GM19043 (cell line): ENCODE measurements at regions not wholly inside any gene's neighbourhood (a gene's known extent, or its start where the extent isn't known, plus 50 kb on each side); places are given as distances from the start of the nearest gene placed in this dataset.
"Not testable (repeated sequence)": the region's sequence is repeated elsewhere in the genome, so short reads cannot be mapped to it uniquely, and the experiment has no call there.

Experiments used
- ATAC-seq: cut with Tn5 transposase; IDR thresholded peaks from one replicate; pipeline ENCODE4 v1.9.1; 2021; ENCODE audit warnings: low read depth; ENCODE audit not compliant: unreplicated experiment

DNA sequence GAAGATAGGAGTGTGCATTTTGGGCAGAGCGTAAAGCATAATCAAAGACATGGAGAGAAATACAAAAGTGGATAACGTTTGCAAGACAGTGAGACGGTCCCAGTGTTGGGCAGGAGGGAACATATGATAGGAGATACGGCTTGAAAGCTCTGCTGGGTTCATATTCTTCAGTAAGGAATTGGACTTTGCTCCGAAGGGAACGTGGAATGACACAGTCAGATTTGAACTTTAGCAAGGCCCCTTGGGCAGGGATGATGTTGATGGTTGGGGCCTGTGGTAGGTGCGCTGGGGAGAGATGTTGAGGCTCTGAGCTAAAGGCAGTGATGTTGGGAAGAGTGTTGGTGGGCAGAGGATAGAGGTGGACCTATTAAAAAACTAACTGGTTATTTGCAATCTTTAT is 143.5 kb upstream of the TBX3 start:
- ATAC-seq = no peak

DNA sequence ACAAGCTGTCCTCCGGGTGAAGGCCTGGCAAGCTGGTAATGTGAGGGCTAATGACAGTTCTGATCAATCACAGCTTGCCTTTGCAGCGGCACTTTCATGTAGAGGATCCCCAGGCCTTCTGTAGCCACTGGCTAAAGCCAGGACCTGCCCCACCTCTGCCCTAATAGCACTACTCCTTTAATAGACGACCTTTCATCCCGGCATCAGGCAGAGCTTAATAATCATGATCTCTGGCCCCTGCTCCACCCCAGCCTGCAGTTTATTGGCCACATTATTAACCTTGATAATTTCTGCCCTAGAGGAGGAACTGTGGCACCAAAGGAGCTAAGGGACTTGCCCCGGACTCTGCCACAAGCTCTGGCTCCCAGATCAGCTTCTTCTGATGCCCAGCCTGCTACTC is 142.3 kb upstream of the TBX3 start:
- ATAC-seq = no peak

DNA sequence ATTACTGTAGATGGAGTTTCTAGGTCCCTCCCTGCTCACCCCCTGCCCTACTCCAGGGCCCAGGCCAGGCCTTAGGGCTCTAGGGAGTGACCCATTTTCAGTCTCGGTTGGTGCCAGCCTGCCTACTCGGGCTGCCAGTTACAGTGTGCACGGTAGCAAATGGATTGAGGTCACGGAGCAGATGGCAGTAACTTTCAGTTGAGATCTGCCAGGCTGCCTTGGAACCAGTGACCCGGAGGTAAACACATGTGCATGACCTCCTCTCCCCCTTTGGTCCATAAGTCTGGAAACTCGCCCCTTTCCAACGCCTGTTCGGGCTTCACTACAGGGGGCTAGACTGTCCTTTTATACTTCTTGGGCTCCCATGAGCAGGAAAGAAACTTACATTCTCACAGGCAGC is 139.7 kb upstream of the TBX3 start:
- ATAC-seq = no peak

DNA sequence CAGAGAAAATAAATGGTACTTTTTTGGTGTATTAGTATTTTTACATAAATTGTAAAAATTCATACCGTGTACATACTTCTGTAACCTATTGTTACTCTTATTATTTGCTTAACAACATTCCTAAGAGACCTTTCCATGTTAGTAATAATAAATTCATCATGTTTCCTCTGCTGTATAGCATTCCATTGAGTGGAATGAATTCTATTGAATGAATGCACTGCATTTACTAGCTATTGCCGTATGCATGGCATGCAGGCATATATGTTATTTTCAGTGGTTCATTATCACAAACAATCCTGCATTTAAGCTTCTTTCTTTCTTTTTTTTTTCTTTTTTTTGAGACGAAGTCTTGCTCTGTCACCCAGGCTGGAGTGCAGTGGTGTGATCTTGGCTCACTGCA is 137.6 kb upstream of the TBX3 start:
- no peak for ATAC-seq

DNA sequence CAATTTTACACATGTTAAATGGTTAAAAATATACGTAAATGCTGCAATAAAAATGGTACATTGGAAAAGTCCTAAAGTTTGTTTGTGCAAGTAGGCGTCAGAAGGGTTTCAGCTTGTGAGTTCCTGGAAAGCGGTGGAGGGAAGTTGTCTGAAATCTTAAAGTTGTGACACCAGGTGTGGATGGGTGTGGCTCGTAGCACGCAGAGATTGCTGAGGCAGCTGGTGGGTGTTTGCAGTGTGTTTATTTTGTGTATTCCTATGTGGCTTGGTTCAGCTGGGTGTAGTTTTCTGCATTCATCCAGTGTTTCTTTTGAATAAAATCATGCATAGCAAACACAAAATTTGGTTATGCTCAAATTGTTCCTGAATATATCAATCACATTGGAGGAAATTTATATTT is 136.8 kb upstream of the TBX3 start:
- no peak for ATAC-seq

DNA sequence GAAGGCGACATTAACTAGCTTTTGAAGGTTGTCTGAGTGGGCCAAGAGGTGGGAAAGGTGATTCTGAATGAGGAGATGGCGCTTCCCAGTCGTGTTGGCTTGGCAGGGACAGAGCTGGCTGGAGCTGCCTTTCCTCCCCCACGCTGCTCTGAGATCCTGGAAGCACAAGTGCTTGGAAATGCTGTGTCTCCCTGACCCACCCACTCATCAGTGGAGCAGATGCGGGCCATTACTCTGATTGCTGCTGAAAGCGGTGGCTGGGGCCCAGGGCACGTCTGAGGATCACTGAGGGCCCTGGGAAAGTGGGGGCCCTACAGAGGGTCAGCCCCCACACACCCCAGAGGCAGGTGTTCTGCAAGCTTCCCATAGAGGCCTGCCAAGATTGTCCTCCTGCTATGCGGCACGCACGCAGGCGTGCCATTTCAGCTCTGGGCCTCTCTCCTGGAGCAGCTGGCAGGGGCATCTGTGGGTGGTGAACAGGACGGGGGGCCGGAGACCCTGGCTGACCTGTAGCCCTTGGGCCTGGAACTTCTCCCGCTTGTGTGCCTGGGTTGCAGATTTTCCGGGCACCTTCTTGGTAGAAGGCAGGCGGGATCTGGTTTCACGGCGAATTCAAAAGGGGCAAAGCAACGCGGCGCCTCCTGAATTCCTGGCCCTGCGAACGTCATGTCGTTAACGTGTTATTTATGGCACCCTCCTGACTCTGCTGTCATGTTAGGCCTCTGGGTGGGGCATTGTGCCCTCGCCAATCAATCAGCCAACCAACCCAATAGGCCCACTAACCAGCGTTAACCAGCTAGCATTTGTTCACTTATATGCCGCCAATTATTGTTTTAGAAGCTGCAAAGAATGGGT is 133.8 kb upstream of the TBX3 start:
- ATAC-seq = no peak

DNA sequence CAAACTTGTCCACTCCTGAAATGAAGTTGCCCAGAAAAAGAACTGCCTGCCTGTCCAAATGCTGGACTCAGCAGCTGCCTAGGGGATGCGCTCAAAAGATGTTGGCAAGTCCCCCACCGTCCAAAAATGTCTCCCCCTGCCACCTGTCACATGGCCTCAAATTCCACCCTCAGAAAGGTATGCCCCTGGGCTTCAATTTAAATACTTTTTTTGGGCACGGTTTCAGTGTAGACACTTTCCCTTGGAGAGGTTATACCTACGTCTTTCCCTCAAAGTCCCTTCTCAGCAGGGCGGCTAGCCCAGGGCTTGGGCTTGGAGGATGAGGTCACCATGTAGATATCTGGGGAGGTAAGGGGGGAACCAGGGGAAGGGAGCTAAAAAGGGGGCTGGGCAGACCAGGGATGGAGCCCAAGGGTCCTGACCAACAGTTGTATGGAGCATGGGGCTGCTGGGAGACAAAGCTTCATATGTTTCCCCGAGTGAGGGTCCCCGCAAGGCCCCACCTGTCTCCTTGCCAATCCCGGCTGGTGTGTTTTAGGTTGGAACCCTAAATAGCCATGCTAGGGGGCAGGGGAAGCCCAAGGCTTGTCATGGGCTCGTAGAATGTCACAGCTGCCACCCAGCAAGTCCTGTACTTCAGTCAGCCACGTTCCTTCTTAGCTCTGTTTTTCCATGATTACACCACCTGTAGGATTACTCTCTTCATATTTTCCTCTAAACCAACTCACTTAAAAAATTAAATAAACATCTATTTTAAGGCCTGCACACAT is 131.2 kb upstream of the TBX3 start:
- no peak for ATAC-seq

DNA sequence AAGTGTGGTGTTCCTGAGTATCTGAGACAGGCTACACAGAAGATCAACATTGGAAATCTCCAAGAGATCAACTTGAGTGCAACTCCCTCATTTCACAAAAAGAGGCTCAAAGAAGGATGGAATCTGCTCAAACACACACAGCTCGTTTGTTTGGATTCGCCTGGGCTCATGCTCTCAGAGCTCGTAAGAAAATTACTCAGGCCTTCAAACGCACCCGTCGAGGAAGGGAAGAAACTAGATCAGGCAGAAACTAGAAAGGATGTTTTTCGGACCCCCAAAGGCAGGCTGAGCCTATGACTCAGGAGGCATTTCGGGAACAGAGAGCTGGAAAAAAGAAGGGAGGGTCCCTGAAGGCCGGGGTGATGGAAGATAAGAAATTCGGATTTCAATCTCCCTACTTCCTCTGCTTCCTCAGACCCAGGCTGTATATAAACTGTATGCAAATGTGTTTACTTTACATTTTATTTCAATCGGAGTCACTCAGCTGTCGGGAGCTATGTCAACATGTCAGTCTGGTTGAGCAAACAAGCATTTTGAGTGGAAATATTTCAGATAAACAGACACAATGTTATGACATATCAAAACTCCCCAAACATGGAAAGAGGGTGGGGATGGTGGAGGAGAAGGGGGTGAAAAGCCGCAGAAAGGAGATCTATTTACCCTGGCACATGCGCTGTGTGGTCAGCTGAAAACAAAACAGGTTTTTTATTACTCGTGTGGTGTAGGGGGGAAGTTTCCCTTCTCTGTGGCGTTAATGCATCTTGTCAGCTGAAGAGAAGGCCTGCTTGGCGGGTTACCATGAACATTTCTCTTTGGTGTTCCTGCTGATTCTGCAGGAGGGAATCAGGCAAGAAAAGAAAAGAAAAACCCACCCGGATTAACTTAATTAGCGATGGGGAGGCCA is 129.1 kb upstream of the TBX3 start:
- no peak for ATAC-seq

DNA sequence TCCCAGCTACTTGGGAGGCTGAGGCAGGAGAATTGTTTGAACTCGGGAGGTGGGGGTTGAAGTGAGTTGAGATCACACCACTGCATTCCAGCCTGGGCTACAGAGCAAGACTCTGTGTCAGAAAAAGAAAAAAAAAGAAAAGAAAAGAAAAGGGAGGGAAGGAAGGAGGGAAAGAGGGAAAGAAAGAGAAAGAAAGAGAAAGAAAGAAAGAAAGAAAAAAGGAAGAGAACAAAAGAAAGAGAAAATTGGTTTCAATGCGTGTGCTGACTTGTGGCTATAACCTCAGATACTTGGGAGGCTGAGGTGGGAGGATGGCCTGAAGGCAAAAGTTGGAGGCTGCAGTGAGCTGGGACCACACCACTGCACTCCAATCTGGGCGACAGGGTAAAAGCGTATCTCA is 128.4 kb upstream of the TBX3 start:
- ATAC-seq = no peak

DNA sequence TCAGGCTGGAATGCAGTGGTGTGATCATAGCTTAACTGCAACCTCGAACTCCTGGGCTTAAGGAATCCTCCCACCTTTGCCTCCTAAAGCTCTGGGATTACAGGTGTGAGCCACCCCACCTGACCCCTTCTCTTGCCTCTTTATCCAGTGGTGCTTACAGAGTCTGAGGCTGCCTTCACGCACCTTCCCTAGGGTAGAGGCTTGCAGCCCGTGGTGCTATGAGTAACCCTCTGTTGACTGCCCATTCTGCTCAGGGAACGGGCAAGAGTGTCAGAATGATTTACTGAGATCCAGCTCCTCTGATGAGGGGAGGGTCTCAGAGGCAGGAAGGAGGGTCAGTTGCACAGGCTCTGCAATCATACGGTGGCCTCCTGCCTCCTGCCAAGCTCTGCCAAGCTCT is 125.1 kb upstream of the TBX3 start:
- no peak for ATAC-seq

DNA sequence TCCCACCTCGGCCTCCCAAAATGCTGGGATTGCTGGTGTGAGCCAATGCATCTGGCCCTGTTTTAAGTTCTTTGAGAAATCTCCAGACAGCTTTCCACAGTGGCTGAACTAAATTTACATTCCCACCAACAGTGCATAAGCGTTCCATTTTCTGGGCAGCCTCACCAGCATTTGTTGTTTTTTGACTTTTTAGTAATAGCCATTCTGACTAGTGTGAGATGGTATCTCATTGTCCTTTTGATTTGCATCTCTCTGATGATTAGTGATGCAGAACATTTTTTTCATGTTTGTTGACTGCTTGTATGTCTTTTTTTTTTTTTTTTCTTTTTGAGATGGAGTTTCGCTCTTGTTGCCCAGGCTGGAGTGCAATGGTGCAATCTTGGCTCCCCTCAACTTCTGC is 117.4 kb upstream of the TBX3 start:
- not testable (repeated sequence) for ATAC-seq

DNA sequence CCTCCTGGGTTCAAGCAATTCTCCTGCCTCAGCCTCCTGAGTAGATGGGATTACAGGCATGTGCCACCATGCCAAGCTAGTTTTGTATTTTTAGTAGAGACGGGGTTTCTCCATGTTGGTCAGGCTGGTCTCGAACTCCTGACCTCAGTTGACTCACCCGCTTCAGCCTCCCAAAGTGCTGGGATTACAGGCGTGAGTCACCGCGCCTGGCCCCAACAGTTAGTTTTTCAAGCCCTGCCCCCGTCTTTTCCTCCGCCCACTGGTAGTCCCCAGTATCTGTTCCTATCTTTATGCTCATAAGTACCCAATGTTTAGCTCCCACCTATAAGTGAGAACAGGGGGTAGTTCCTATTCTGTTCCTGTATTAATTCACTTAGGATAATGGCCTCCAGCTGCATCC is 116.6 kb upstream of the TBX3 start:
- not testable (repeated sequence) for ATAC-seq

DNA sequence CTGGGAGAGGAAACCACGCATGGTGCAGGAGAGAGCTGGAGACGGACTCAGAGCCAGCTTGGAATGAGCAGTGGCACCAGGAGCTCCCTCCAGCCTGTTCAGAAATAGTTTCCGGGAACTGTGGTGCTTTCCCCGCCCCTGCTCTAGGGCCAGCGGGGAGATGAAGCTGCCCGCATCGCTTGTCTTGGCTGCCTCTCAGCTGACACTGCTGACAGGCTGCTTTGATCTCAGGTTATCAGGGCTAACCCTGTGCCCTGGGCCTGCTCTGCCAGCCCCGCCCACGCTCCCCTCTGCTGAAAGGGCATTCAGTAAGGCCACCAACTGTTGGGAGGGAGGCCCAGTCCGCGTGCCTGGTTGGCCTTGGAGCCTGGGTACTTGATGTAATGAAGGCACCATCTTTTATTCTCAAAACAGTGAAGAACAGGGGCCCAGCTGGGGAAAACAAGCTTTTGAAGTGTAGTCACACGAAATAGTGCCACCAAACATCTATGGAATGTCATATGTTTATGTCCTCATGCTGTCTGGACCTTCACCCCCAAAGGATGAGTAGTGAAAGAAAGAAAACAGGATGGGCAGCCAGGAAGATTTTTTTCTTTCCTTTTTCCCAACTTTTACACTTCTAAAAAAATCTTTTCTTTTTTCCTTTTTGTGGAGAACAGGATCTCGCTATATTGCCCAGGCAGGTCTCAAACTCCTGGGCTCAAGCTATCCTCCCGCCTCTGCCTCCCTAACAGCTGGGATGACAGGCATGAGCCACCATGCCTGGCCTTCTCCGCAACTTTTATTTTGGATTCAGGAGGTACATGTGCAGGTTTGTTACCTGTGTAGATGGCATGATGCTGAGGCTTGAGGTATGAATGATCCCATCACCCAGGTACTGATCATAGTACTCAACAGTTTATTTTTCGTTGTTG is 115.9 kb upstream of the TBX3 start:
- ATAC-seq = no peak

DNA sequence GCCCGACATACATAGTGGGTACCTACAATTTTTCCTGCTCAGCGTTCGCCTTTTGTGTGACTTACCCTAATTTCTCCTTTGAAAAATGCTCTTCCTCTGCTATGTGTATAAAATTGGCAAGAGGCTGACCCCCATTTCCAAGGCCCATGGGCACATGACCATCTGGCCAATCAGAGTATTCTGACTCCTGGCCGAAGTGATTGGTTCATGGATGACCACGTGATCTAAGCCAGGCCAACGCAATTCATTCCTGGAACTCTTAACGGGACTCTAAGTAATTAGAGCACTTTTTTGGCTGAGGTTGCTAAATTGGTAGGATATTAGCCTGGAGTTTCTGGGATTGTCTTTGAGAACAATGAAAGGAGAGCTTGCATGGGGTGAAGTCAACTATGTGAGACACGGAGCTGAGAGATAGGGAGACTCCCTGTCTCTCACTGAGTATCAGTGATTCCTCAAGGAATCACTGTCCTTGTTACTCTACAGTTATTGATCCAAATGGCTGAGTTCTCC is 110.1 kb upstream of the TBX3 start:
- ATAC-seq = no peak

DNA sequence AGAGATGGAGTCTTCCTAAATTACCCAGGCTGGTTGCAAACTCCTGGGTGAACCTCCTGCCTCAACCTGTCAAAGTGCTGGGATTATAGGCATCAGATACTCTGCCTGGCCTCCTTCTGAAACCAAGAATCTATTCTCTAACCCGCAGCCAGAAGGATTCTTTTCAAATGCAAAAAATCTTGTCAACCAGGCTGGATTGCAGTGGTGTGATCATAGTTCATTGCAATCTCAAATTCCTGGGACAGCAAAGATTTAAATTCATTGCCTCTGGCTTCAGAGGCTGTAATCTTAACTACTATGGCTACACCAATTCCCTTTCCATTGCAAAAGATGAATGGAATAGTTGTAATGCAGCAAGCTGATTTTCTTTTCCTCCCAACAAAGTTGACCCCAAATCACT is 106.3 kb upstream of the TBX3 start:
- ATAC-seq = no peak

DNA sequence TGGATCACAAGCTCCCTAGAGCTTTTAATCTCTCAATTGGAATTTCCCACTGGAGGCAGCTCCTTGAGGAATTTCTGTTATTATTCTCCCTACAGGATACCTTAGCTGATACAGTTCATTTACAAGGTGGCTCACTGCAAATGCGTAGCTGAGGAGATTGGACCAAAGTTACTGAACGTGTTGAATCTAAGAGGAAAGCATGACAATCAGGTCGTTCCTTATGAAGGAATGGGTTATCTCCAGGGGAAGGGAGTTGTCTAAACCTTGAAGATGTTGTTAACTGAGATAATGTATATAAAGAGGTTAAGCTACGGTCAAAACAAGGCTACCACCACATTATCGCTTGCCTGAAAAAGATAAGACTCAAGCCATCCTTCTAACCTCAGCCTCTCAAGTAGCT is 105.8 kb upstream of the TBX3 start:
- no peak for ATAC-seq

DNA sequence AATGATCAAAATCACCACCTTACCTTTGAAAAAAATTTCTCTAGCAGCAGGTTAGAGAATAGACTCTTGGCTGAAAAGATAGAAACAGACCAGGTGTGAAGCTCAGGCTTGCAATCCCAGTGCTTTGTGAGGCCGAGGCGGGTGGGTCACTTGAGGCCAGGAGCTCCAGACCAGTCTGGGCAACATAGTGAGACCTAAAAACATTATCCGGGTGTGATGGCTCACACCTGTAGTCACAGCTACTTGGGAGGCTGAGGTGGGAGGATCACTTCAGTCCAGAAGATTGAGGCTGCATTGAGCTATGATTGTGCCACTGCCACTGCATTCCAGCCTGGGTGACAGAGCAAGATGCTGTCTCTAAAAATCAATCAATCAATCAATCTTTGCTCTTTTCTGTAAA is 105.3 kb upstream of the TBX3 start:
- ATAC-seq = no peak

DNA sequence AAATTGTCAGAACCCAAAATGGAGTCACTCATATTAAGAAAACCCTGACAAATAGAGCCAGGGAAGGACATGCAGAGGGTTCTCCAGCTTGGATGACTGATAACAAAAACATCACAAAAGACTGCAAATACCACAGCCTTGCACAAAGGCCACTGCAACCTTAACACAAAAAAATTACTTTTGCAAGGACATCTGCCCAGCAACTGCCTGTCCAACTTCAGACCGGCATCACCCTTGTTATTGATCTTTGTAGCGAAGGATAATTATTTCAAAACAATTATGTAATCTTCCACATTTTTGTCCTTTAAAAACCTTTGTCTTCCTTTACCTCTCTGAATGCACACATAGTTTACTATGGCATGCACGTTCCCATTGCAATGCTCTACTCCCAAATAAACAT is 100.6 kb upstream of the TBX3 start:
- ATAC-seq = no peak

DNA sequence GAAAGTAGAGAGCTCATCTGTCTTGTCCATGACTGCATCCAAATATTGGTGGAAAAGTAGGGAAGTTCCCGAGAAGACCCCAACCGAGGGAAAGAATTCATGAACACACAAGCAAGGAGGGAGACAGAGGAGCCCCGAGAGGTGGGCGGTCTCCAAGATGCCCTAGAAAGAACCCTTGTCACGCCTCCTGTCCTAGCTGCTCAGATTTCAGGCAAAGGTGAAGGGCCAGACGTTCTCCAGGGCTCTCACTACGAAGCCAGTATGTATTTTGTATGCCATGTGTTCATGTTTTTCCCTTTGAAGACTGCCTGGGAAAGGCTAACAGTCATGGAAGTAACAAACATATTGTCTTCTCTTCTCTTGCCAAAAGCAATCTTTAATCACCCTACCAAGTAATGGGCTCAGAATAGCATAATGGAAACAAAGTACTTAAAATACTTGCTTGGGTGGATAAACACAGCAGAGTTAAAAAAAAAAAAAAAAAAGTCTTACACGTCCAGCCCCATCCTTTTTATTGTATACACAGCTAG is 99.2 kb upstream of the TBX3 start:
- ATAC-seq = no peak
